ENCODE measurements at regions not wholly inside any gene's neighbourhood (a gene's known extent, or its start where the extent isn't known, plus 50 kb on each side); places are given as distances from the start of the nearest gene placed in this dataset.

DNA sequence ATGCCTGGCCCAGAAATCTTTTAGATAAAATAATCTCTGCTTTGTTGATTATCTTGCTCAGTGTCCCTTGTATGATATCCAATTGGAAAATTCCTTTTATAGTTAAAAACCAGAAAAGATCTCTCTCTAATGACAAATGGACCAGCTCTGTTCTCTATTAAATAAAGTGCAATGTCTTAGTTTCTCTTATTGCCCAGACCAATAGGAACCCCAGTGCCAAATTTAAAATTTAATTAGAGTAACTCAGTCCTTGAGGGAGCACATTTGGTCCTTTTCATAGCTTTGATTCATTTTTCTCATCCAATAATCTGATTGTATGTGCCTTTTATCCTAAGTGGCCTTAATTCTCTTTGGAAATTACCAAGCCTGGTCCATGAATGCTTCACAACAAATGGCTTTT lies 158.9 kb upstream of the FOXK1 start:
- TF ChIP-seq FOXM1 (IDR thresholded peaks at IDR 0.05; ENCODE audit: borderline replicate concordance, low read depth): no peak
- TF ChIP-seq NFIC (IDR thresholded peaks at IDR 0.05): no peak
- no peak for TF ChIP-seq REST (IDR thresholded peaks at IDR 0.05; ENCODE audit: low read depth)
- no peak for TF ChIP-seq EGR1 (IDR thresholded peaks at IDR 0.05)
- no peak for TF ChIP-seq TEAD4 (IDR thresholded peaks at IDR 0.05)
- no peak for TF ChIP-seq EP300 (IDR thresholded peaks at IDR 0.05; ENCODE audit: borderline replicate concordance)

- no peak for TF ChIP-seq EGR1 (IDR thresholded peaks at IDR 0.05)
- TF ChIP-seq EP300 (IDR thresholded peaks at IDR 0.05; ENCODE audit: borderline replicate concordance): no peak
- no peak for TF ChIP-seq NFIC (IDR thresholded peaks at IDR 0.05)
- TF ChIP-seq CEBPB (IDR thresholded peaks at IDR 0.05): no peak
- no peak for TF ChIP-seq YY1 (IDR thresholded peaks at IDR 0.05; ENCODE audit: low read depth)
- TF ChIP-seq CREB1 (IDR thresholded peaks at IDR 0.05; ENCODE audit: low read depth): no peak
- no peak for TF ChIP-seq MAX (IDR thresholded peaks at IDR 0.05)
- TF ChIP-seq TEAD4 (IDR thresholded peaks at IDR 0.05): no peak
- no peak for TF ChIP-seq ZBTB7A (IDR thresholded peaks at IDR 0.05; ENCODE audit: low read depth)
- no peak for TF ChIP-seq TAF1 (IDR thresholded peaks at IDR 0.05; ENCODE audit: low read depth)
- TF ChIP-seq REST (IDR thresholded peaks at IDR 0.05; ENCODE audit: low read depth): no peak
- no peak for TF ChIP-seq FOXM1 (IDR thresholded peaks at IDR 0.05; ENCODE audit: borderline replicate concordance, low read depth)
- TF ChIP-seq TCF12 (IDR thresholded peaks at IDR 0.05; ENCODE audit: low read depth): no peak
- TF ChIP-seq RAD21 (IDR thresholded peaks at IDR 0.05; ENCODE audit: low read depth): no peak
- TF ChIP-seq, protein P1, sequence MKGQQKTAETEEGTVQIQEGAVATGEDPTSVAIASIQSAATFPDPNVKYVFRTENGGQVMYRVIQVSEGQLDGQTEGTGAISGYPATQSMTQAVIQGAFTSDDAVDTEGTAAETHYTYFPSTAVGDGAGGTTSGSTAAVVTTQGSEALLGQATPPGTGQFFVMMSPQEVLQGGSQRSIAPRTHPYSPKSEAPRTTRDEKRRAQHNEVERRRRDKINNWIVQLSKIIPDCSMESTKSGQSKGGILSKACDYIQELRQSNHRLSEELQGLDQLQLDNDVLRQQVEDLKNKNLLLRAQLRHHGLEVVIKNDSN (IDR thresholded peaks at IDR 0.05): no peak
These were observed 158.2 kb upstream of the FOXK1 start for GRCh38 chr7:4523873-4524272.

GRCh38 chr7:4525884-4526283 lies 156.2 kb upstream of the FOXK1 start:
- no peak for TF ChIP-seq CREB1 (IDR thresholded peaks at IDR 0.05; ENCODE audit: low read depth)
- no peak for TF ChIP-seq FOXM1 (IDR thresholded peaks at IDR 0.05; ENCODE audit: borderline replicate concordance, low read depth)
- no peak for TF ChIP-seq ZBTB7A (IDR thresholded peaks at IDR 0.05; ENCODE audit: low read depth)
- TF ChIP-seq RAD21 (IDR thresholded peaks at IDR 0.05; ENCODE audit: low read depth): no peak
- TF ChIP-seq CEBPB (IDR thresholded peaks at IDR 0.05): no peak
- no peak for TF ChIP-seq NFIC (IDR thresholded peaks at IDR 0.05)
- no peak for TF ChIP-seq EGR1 (IDR thresholded peaks at IDR 0.05)
- no peak for TF ChIP-seq REST (IDR thresholded peaks at IDR 0.05; ENCODE audit: low read depth)
- TF ChIP-seq YY1 (IDR thresholded peaks at IDR 0.05; ENCODE audit: low read depth): no peak
- TF ChIP-seq, protein P1 (IDR thresholded peaks at IDR 0.05): no peak
- no peak for TF ChIP-seq MAX (IDR thresholded peaks at IDR 0.05)
- TF ChIP-seq TAF1 (IDR thresholded peaks at IDR 0.05; ENCODE audit: low read depth): no peak
- no peak for TF ChIP-seq TCF12 (IDR thresholded peaks at IDR 0.05; ENCODE audit: low read depth)
- no peak for TF ChIP-seq EP300 (IDR thresholded peaks at IDR 0.05; ENCODE audit: borderline replicate concordance)

GRCh38 chr7:4527988-4528636 lies 154.0 kb upstream of the FOXK1 start:
- TF ChIP-seq TAF1 (IDR thresholded peaks at IDR 0.05; ENCODE audit: low read depth) (no peak), CEBPB (IDR thresholded peaks at IDR 0.05) (no peak), NFIC (IDR thresholded peaks at IDR 0.05) (no peak), TEAD4 (IDR thresholded peaks at IDR 0.05) (no peak), FOXM1 (IDR thresholded peaks at IDR 0.05; ENCODE audit: borderline replicate concordance, low read depth) (no peak), CREB1 (IDR thresholded peaks at IDR 0.05; ENCODE audit: low read depth) (no peak), EGR1 (IDR thresholded peaks at IDR 0.05) (no peak), REST (IDR thresholded peaks at IDR 0.05; ENCODE audit: low read depth) (no peak), RAD21 (IDR thresholded peaks at IDR 0.05; ENCODE audit: low read depth) (no peak), TCF12 (IDR thresholded peaks at IDR 0.05; ENCODE audit: low read depth) (no peak), YY1 (IDR thresholded peaks at IDR 0.05; ENCODE audit: low read depth) (no peak), MAX (IDR thresholded peaks at IDR 0.05) (no peak), EP300 (IDR thresholded peaks at IDR 0.05; ENCODE audit: borderline replicate concordance) (no peak), ZBTB7A (IDR thresholded peaks at IDR 0.05; ENCODE audit: low read depth) (no peak)
- TF ChIP-seq, protein P1 (IDR thresholded peaks at IDR 0.05): no peak
